ENCODE measurements at regions not wholly inside any gene's neighbourhood (a gene's known extent, or its start where the extent isn't known, plus 50 kb on each side); places are given as distances from the start of the nearest gene placed in this dataset.

- no peak for TF ChIP-seq CTCF (IDR thresholded peaks at IDR 0.05; ENCODE audit: insufficient read depth, low read depth, low read length)
- no peak for TF ChIP-seq EZH2 (IDR thresholded peaks at IDR 0.05; ENCODE audit: insufficient read depth, low read length)
Observed at GRCh38 chr16:86457501-86458148, 52.7 kb upstream of the FOXF1 start.

All from astrocyte (in vitro differentiated cells and primary cell).